ENCODE measurements at regions not wholly inside any gene's neighbourhood (a gene's known extent, or its start where the extent isn't known, plus 50 kb on each side); places are given as distances from the start of the nearest gene placed in this dataset.

- Histone ChIP-seq H3K27ac (no peak overlapping the region), H3K4me3 (no peak overlapping the region), H3K36me3 (no peaks in the 10 kb centered on the region), H3K4me1 (no peaks in the 10 kb centered on the region), H3K9me3 (no peaks in the 10 kb centered on the region), H3K27me3 (no peaks in the 10 kb centered on the region)
- TF ChIP-seq CTCF (IDR thresholded peaks at IDR 0.05) (no peak), POLR2A (IDR thresholded peaks at IDR 0.05) (no peak)
- no peak for DNase-seq
These were observed 81.3 kb upstream of the C21orf91 start for GRCh38 chr21:17900281-17900989.

GRCh38 chr21:17889171-17889570 lies 70.0 kb upstream of the C21orf91 start:
- Histone ChIP-seq H3K9me3 (no peaks in the 10 kb centered on the region), H3K4me3 (no peak overlapping the region), H3K36me3 (no peaks in the 10 kb centered on the region), H3K27ac (no peak overlapping the region), H3K27me3 (no peaks in the 10 kb centered on the region), H3K4me1 (no peaks in the 10 kb centered on the region)
- no peak for DNase-seq
- TF ChIP-seq POLR2A (IDR thresholded peaks at IDR 0.05) (no peak), CTCF (IDR thresholded peaks at IDR 0.05) (no peak)

GRCh38 chr21:17869115-17869514 lies 50.0 kb upstream of the C21orf91 start:
- Histone ChIP-seq H3K27ac (no peak overlapping the region), H3K9me3 (no peaks in the 10 kb centered on the region), H3K27me3 (no peaks in the 10 kb centered on the region), H3K36me3 (no peaks in the 10 kb centered on the region), H3K4me3 (no peak overlapping the region), H3K4me1 (no peaks in the 10 kb centered on the region)
- TF ChIP-seq CTCF (IDR thresholded peaks at IDR 0.05) (no peak), POLR2A (IDR thresholded peaks at IDR 0.05) (no peak)
- DNase-seq: no peak

Small RNA genes lying in the stretch of these regions (small RNA-seq; reads per million reads assigned to genes)
- 0 reads per million in 2 donors for gene RPL37P3

Data from Peyer's patch (tissue), 4 donors.